Calu3 (cell line): ENCODE measurements at regions not wholly inside any gene's neighbourhood (a gene's known extent, or its start where the extent isn't known, plus 50 kb on each side); places are given as distances from the start of the nearest gene placed in this dataset.
A peak's percentile ranks its signal among the peaks of the same experiment; 100 is the strongest.

Experiments used
- BruUV-seq: library from RNA; stranded (reverse); fragments of 400-500 nt; replicated peaks from 2 replicates; lab custom pipeline; 2021; lab: Mats Ljungman, UMichigan
- CTCF ChIA-PET: fragments of 300-600 bp; sonication (Branson Sonifier 250); formaldehyde crosslinking; loops from one replicate; lab custom pipeline; 2022; ENCODE audit warnings: antibody characterized with exemption; lab: Charles Lee
- DNase-seq: peaks from one replicate; pipeline ENCODE4 v3.0.0; 2022
- H3K27ac Mint-ChIP-seq: one replicate; pipeline ENCODE4 v1.8.0; 2022; ENCODE audit warnings: mixed read lengths; ENCODE audit not compliant: unreplicated experiment
- H3K27me3 Mint-ChIP-seq: one replicate; pipeline ENCODE4 v1.8.0; 2022; ENCODE audit warnings: mixed read lengths; ENCODE audit not compliant: unreplicated experiment
- H3K36me3 Mint-ChIP-seq: one replicate; pipeline ENCODE4 v1.8.0; 2022; ENCODE audit warnings: mild to moderate bottlenecking, moderate library complexity, mixed read lengths; ENCODE audit not compliant: insufficient read depth, unreplicated experiment
- H3K4me1 Mint-ChIP-seq: one replicate; pipeline ENCODE4 v1.8.0; 2022; ENCODE audit warnings: mild to moderate bottlenecking, low read depth, mixed read lengths; ENCODE audit not compliant: unreplicated experiment
- H3K4me3 Mint-ChIP-seq: one replicate; pipeline ENCODE4 v1.8.0; 2022; ENCODE audit warnings: mild to moderate bottlenecking, low read depth, moderate library complexity, mixed read lengths; ENCODE audit not compliant: unreplicated experiment
- H3K9me3 Mint-ChIP-seq: one replicate; pipeline ENCODE4 v1.8.0; 2022; ENCODE audit warnings: low read depth, mixed read lengths; ENCODE audit not compliant: unreplicated experiment
- intact Hi-C: fragments of 100-400 bp; cut with micrococcal nuclease; formaldehyde crosslinking; loops from one replicate; pipeline ENCODE4 v1.10.0; 2022; ENCODE audit not compliant: unreplicated experiment
- TF ChIP-seq, protein P1 (sequence below): fragments of 200-600 bp; IDR thresholded peaks from one replicate; pipeline ENCODE4 v1.8.0; 2022; ENCODE audit warnings: antibody characterized with exemption; ENCODE audit not compliant: unreplicated experiment

DNA sequence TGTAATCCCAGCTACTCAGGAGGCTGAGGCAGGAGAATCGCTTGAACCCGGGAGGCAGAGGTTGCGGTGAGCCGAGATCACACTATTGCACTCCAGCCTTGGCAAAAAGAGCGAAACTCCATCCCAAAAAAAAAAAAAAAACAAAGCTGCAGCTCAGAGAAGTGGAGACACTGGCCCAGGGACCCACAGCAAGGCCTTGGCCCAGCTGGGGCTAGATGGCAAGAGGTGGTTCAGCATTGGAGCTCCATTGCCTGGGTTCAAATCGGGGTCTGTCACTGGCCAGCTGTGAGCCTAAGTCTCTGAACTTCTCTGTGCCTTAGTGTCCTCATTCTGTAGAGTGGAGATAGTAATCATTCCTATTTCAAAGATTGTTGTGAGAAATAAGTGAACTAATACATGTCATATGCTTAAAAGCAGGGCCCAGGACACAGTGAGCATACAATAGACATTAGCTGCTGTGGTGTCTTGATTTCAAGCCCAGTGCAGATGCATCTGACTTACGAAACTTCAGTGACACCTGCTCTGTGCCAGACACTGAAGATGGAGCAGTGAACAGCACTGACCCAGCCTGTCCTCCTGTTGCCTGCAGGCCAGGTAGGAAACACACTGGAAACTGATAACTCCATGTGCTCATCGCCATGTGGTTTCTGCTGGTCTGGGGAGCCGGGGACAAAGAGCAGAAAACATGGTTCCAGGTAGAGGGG, 127.7 kb downstream of the C9orf50 start:
- H3K27me3 Mint-ChIP-seq: no peaks in the 10 kb centered on the region
- intact Hi-C loops: no loop called here
- H3K27ac Mint-ChIP-seq: peak overlapping the region; percentile 49
- H3K4me1 Mint-ChIP-seq: peaks cover 53% of the 10 kb centered on the region
- no TSS peak for BruUV-seq
- no peak for DNase-seq
- CTCF ChIA-PET: interaction anchor here (0.5 to 0.6 kb wide), 2 partner anchors 37 to 56 kb away, joined by 3 read pairs; no protein-coding TSS in a partner anchor
- no peaks in the 10 kb centered on the region for H3K9me3 Mint-ChIP-seq
- TF ChIP-seq, protein P1, sequence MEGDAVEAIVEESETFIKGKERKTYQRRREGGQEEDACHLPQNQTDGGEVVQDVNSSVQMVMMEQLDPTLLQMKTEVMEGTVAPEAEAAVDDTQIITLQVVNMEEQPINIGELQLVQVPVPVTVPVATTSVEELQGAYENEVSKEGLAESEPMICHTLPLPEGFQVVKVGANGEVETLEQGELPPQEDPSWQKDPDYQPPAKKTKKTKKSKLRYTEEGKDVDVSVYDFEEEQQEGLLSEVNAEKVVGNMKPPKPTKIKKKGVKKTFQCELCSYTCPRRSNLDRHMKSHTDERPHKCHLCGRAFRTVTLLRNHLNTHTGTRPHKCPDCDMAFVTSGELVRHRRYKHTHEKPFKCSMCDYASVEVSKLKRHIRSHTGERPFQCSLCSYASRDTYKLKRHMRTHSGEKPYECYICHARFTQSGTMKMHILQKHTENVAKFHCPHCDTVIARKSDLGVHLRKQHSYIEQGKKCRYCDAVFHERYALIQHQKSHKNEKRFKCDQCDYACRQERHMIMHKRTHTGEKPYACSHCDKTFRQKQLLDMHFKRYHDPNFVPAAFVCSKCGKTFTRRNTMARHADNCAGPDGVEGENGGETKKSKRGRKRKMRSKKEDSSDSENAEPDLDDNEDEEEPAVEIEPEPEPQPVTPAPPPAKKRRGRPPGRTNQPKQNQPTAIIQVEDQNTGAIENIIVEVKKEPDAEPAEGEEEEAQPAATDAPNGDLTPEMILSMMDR: no peak
- H3K36me3 Mint-ChIP-seq: peaks cover 78% of the 10 kb centered on the region
- H3K4me3 Mint-ChIP-seq: peak overlapping the region; percentile 6

DNA sequence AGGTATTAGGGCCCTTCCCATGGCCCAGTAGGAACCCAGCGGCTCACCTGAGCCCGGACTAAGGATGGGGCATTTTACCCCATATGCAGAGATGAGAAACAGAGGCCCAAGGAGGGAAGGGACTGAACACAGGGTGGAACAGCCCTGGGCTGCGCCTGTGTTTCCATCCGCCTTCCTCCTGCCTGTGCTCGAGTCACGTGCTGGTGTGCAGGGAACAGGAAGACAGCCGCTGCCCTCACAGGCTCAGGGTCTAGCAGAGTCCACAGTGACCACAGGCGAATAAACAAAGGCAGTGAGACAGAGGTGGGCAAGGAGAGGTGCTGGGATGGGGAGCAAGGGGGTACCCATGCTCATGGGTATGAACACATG, 129.4 kb downstream of the C9orf50 start:
- Mint-ChIP-seq H3K27me3 (no peaks in the 10 kb centered on the region), H3K27ac (peak overlapping the region; percentile 98), H3K4me1 (peaks cover 53% of the 10 kb centered on the region), H3K4me3 (peak overlapping the region; percentile 59), H3K9me3 (no peaks in the 10 kb centered on the region), H3K36me3 (peaks cover 77% of the 10 kb centered on the region)
- CTCF ChIA-PET: no interaction called here
- TF ChIP-seq, protein P1: no peak
- no TSS peak for BruUV-seq
- no peak for DNase-seq
- intact Hi-C loops: no loop called here

DNA sequence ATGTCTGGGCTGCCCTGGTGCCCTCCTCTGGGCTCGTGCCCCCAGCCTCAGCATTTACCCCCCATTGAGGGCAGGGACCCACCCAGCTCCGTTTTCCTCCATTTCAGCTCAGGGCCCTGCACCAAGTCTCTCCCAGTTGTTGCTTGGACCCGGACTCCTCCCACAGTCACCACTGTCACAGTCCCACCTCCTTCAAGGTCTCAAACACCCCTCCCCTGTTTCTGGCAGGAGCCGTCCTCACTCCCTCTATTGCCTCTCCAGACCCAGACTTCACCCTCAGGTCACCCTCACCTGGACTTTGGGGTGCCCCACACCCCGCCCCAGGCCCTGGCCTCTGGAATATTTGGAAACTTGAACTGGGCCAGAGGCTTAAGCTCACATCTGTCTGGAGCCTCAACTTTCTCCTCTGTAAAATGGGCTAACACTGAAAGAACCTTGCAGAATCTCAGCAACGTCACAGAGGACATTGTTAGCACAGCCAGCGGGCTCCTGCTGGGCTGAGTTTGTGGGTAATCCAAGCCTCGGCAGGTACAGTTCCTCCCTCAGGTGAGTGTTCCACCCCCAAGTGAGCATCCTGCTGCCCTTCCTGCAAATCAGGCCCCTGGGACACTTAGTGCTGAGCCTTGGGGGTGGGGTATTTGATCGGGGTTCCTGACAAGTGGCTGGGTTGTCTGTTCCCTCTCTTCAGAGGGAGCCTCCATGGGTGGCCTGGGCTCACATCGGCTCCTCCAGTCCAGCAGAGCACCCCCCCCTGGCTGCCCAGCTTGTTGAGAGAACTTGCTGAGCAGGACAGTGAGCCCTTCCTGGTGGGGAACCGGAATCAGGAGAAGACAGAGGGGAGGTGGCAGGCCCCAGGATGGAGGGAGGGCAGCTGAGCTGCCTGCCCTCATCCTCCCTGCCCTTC, 130.1 kb downstream of the C9orf50 start:
- H3K4me1 Mint-ChIP-seq: peaks cover 58% of the 10 kb centered on the region

More for the DNA sequence above, 130.1 kb downstream of the C9orf50 start:
- TF ChIP-seq, protein P1: no peak
- CTCF ChIA-PET: interaction anchor here (1.7 kb wide), 1 partner anchor 80 kb away, joined by 4 read pairs; no protein-coding TSS in a partner anchor
- H3K36me3 Mint-ChIP-seq: peaks cover 76% of the 10 kb centered on the region
- no peaks in the 10 kb centered on the region for H3K27me3 Mint-ChIP-seq
- no peak for DNase-seq
- intact Hi-C loops: no loop called here
- peak overlapping the region; percentile 59 for H3K4me3 Mint-ChIP-seq
- H3K27ac Mint-ChIP-seq: peak overlapping the region; percentile 98
- no peaks in the 10 kb centered on the region for H3K9me3 Mint-ChIP-seq
- no TSS peak for BruUV-seq
